Mesendoderm (in vitro differentiated cells): ENCODE measurements at regions not wholly inside any gene's neighbourhood (a gene's known extent, or its start where the extent isn't known, plus 50 kb on each side); places are given as distances from the start of the nearest gene placed in this dataset.
A peak's percentile ranks its signal among the peaks of the same experiment; 100 is the strongest.

ENCODE experiments used
- DNase-seq: peaks from one replicate; pipeline ENCODE4 v3.0.0; 2013
- H2AK5ac ChIP-seq: 2 replicates; pipeline ENCODE4 v1.6.1; 2013; ENCODE audit warnings: low read length, inconsistent platforms
- H2BK120ac ChIP-seq: 2 replicates; pipeline ENCODE4 v1.6.1; 2013; ENCODE audit warnings: low read depth, mild to moderate bottlenecking, low read length, moderate library complexity, mixed read lengths
- H2BK15ac ChIP-seq: replicated peaks from 2 replicates; pipeline ENCODE4 v1.6.1; 2013; ENCODE audit warnings: low read depth, mild to moderate bottlenecking, moderate library complexity
- H2BK5ac ChIP-seq: 2 replicates; pipeline ENCODE4 v1.6.1; 2013; ENCODE audit warnings: low read length, inconsistent platforms
- H3K18ac ChIP-seq: 2 replicates; pipeline ENCODE4 v1.6.1; 2013; ENCODE audit warnings: mild to moderate bottlenecking, low read length, mixed read lengths
- H3K23ac ChIP-seq: one replicate; pipeline ENCODE4 v1.6.1; 2013; ENCODE audit warnings: low read length
- H3K27ac ChIP-seq: 2 replicates; pipeline ENCODE4 v1.5.1; 2013; ENCODE audit warnings: low read depth, mild to moderate bottlenecking, inconsistent platforms, low read length, moderate library complexity
- H3K27me3 ChIP-seq: 2 replicates; pipeline ENCODE4 v1.6.1; 2013; ENCODE audit warnings: low read length, control low read depth, mild to moderate bottlenecking, inconsistent platforms; ENCODE audit not compliant: insufficient read depth, poor library complexity
- H3K36me3 ChIP-seq: 2 replicates; pipeline ENCODE4 v1.6.1; 2013; ENCODE audit warnings: low read length, inconsistent platforms; ENCODE audit not compliant: control insufficient read depth, insufficient read depth
- H3K4ac ChIP-seq: one replicate; pipeline ENCODE4 v1.6.1; 2013; ENCODE audit warnings: low read depth, mild to moderate bottlenecking, low read length, moderate library complexity
- H3K4me1 ChIP-seq: 2 replicates; pipeline ENCODE4 v1.6.1; 2013; ENCODE audit warnings: low read depth, low read length, inconsistent platforms; ENCODE audit not compliant: control insufficient read depth
- H3K4me2 ChIP-seq: 2 replicates; pipeline ENCODE4 v1.6.1; 2013; ENCODE audit warnings: low read length
- H3K4me3 ChIP-seq: 2 replicates; pipeline ENCODE4 v1.5.1; 2013; ENCODE audit warnings: mild to moderate bottlenecking, low read length
- H3K56ac ChIP-seq: one replicate; pipeline ENCODE4 v1.6.1; 2013; ENCODE audit warnings: low read length
- H3K79me1 ChIP-seq: 2 replicates; pipeline ENCODE4 v1.6.1; 2013; ENCODE audit warnings: low read length, inconsistent platforms
- H3K79me2 ChIP-seq: 2 replicates; pipeline ENCODE4 v1.6.1; 2013; ENCODE audit warnings: mild to moderate bottlenecking, low read length; ENCODE audit not compliant: control insufficient read depth, insufficient read depth
- H3K9ac ChIP-seq: 2 replicates; pipeline ENCODE4 v1.6.1; 2013; ENCODE audit warnings: low read length, inconsistent platforms
- H4K5ac ChIP-seq: one replicate; pipeline ENCODE4 v1.6.1; 2013; ENCODE audit warnings: low read length
- H4K8ac ChIP-seq: one replicate; pipeline ENCODE4 v1.6.1; 2013; ENCODE audit warnings: low read depth, mild to moderate bottlenecking, control low read depth, low read length, moderate library complexity
- WGBS: extraction: QIAGEN DNeasy Blood & Tissue Kit; methylation state at CpG from one replicate; pipeline ENCODE4 v1.1.7; 2013; ENCODE audit warnings: low lambda C conversion rate, missing lambda C conversion rate; ENCODE audit not compliant: insufficient coverage; ENCODE audit errors: extremely low coverage; 5-methylcytosine and 5-hydroxymethylcytosine counted together

- no peak overlapping the region for H3K9ac ChIP-seq
- WGBS = no CpG with 5 or more reads among the region's 2 CpGs
These were observed 773.6 kb upstream of the TENM4 start for GRCh38 chr11:80214413-80214812.

GRCh38 chr11:80211673-80212072 lies 770.8 kb upstream of the TENM4 start:
- Histone ChIP-seq H3K4me1 (no peaks in the 10 kb centered on the region), H3K18ac (peak overlapping the region; percentile 51), H3K79me2 (no peaks in the 10 kb centered on the region), H3K4me2 (no peak overlapping the region), H4K8ac (no peak overlapping the region), H3K27ac (no peak overlapping the region), H2BK120ac (no peak overlapping the region), H2BK15ac (no peak overlapping the region), H3K4me3 (no peak overlapping the region), H3K36me3 (no peaks in the 10 kb centered on the region), H3K56ac (no peak overlapping the region), H3K9ac (no peak overlapping the region), H3K79me1 (no peaks in the 10 kb centered on the region), H3K23ac (no peak overlapping the region), H2BK5ac (no peak overlapping the region), H4K5ac (no peak overlapping the region), H3K4ac (no peak overlapping the region), H2AK5ac (no peak overlapping the region), H3K27me3 (no peaks in the 10 kb centered on the region)
- no peak for DNase-seq
- WGBS = no CpG with 5 or more reads among the region's 3 CpGs

More at GRCh38 chr11:80214413-80214812, 773.6 kb upstream of the TENM4 start:
- DNase-seq = no peak
- Histone ChIP-seq H3K4ac (no peak overlapping the region), H3K79me1 (no peaks in the 10 kb centered on the region), H3K56ac (no peak overlapping the region), H3K18ac (no peak overlapping the region), H3K79me2 (no peaks in the 10 kb centered on the region), H3K4me1 (no peaks in the 10 kb centered on the region), H4K8ac (no peak overlapping the region), H4K5ac (no peak overlapping the region), H3K36me3 (no peaks in the 10 kb centered on the region), H2BK5ac (no peak overlapping the region), H3K23ac (no peak overlapping the region), H3K27me3 (no peaks in the 10 kb centered on the region), H2BK120ac (no peak overlapping the region), H2BK15ac (no peak overlapping the region), H3K4me3 (no peak overlapping the region), H3K4me2 (no peak overlapping the region), H2AK5ac (no peak overlapping the region), H3K27ac (no peak overlapping the region)

- H3K27me3 ChIP-seq = no peaks in the 10 kb centered on the region
- H3K23ac ChIP-seq = no peak overlapping the region
- no peak overlapping the region for H3K56ac ChIP-seq
- no peak overlapping the region for H4K5ac ChIP-seq
- no peak overlapping the region for H2BK15ac ChIP-seq
- H2BK120ac ChIP-seq = no peak overlapping the region
- H3K36me3 ChIP-seq = no peaks in the 10 kb centered on the region
- H2BK5ac ChIP-seq = no peak overlapping the region
- no peaks in the 10 kb centered on the region for H3K79me2 ChIP-seq
- no peaks in the 10 kb centered on the region for H3K79me1 ChIP-seq
- H3K4me1 ChIP-seq = no peaks in the 10 kb centered on the region
- H2AK5ac ChIP-seq = no peak overlapping the region
- H3K4me3 ChIP-seq = no peak overlapping the region
- no peak overlapping the region for H3K9ac ChIP-seq
- no peak overlapping the region for H3K4me2 ChIP-seq
- no peak overlapping the region for H3K27ac ChIP-seq
- no peak overlapping the region for H3K18ac ChIP-seq
- H4K8ac ChIP-seq = no peak overlapping the region
- DNase-seq = no peak
- no peak overlapping the region for H3K4ac ChIP-seq
These were observed 763.2 kb upstream of the TENM4 start for GRCh38 chr11:80204021-80204420.

- WGBS = no CpG with 5 or more reads among the region's 4 CpGs
These were observed 756.2 kb upstream of the TENM4 start for GRCh38 chr11:80196932-80197554.

GRCh38 chr11:80196041-80196440 lies 755.2 kb upstream of the TENM4 start:
- Histone ChIP-seq H3K18ac (no peak overlapping the region), H3K79me2 (no peaks in the 10 kb centered on the region), H3K36me3 (no peaks in the 10 kb centered on the region), H3K4me3 (no peak overlapping the region), H4K5ac (no peak overlapping the region), H2BK15ac (no peak overlapping the region), H3K56ac (no peak overlapping the region), H3K4me1 (no peaks in the 10 kb centered on the region), H3K27me3 (no peaks in the 10 kb centered on the region), H3K9ac (no peak overlapping the region), H2BK120ac (no peak overlapping the region), H2BK5ac (no peak overlapping the region), H3K27ac (no peak overlapping the region), H3K4ac (no peak overlapping the region), H2AK5ac (no peak overlapping the region), H4K8ac (no peak overlapping the region), H3K79me1 (no peaks in the 10 kb centered on the region), H3K4me2 (no peak overlapping the region), H3K23ac (no peak overlapping the region)
- no peak for DNase-seq

More at GRCh38 chr11:80196932-80197554, 756.2 kb upstream of the TENM4 start:
- no peak overlapping the region for H2BK5ac ChIP-seq
- H3K4ac ChIP-seq = no peak overlapping the region
- H4K8ac ChIP-seq = no peak overlapping the region
- H3K4me2 ChIP-seq = no peak overlapping the region
- H3K18ac ChIP-seq = no peak overlapping the region
- no peaks in the 10 kb centered on the region for H3K79me1 ChIP-seq
- H2BK120ac ChIP-seq = no peak overlapping the region
- no peak overlapping the region for H3K4me3 ChIP-seq
- no peak overlapping the region for H3K56ac ChIP-seq
- DNase-seq = no peak
- no peak overlapping the region for H3K27ac ChIP-seq
- no peaks in the 10 kb centered on the region for H3K36me3 ChIP-seq
- H3K27me3 ChIP-seq = no peaks in the 10 kb centered on the region
- H3K4me1 ChIP-seq = no peaks in the 10 kb centered on the region
- no peak overlapping the region for H2AK5ac ChIP-seq
- no peak overlapping the region for H2BK15ac ChIP-seq
- no peak overlapping the region for H3K23ac ChIP-seq
- no peaks in the 10 kb centered on the region for H3K79me2 ChIP-seq
- H3K9ac ChIP-seq = no peak overlapping the region
- no peak overlapping the region for H4K5ac ChIP-seq

GRCh38 chr11:80194625-80195024 lies 753.8 kb upstream of the TENM4 start:
- no peak overlapping the region for H3K4ac ChIP-seq
- no peak overlapping the region for H3K18ac ChIP-seq
- H2AK5ac ChIP-seq = no peak overlapping the region
- no peak overlapping the region for H3K4me2 ChIP-seq
- no peak overlapping the region for H3K4me3 ChIP-seq
- H3K36me3 ChIP-seq = no peaks in the 10 kb centered on the region
- no peak overlapping the region for H2BK120ac ChIP-seq
- no peak overlapping the region for H3K9ac ChIP-seq
- no peaks in the 10 kb centered on the region for H3K79me2 ChIP-seq
- H3K79me1 ChIP-seq = no peaks in the 10 kb centered on the region
- no peak for DNase-seq
- H2BK5ac ChIP-seq = no peak overlapping the region
- no peak overlapping the region for H3K23ac ChIP-seq
- H3K27me3 ChIP-seq = no peaks in the 10 kb centered on the region
- H4K5ac ChIP-seq = no peak overlapping the region
- H3K56ac ChIP-seq = no peak overlapping the region
- H3K4me1 ChIP-seq = no peaks in the 10 kb centered on the region
- WGBS = no CpG with 5 or more reads among the region's 1 CpG
- H3K27ac ChIP-seq = no peak overlapping the region
- no peak overlapping the region for H2BK15ac ChIP-seq
- no peak overlapping the region for H4K8ac ChIP-seq
